B cell (primary cell): ENCODE measurements at regions not wholly inside any gene's neighbourhood (a gene's known extent, or its start where the extent isn't known, plus 50 kb on each side); places are given as distances from the start of the nearest gene placed in this dataset.

Experiments
- ATAC-seq: fragments of 200-7000 bp; cut with Tn5 transposase; one replicate; pipeline ENCODE4 v1.10.0; 2021; ENCODE audit warnings: low read depth, mild to moderate bottlenecking, moderate number of reproducible peaks, moderate library complexity
- CTCF ChIA-PET: fragments of 350-600 bp; sonication (Branson Sonifier 250); formaldehyde crosslinking; loops from one replicate; lab custom pipeline; 2021; ENCODE audit warnings: antibody characterized with exemption, inconsistent platforms; lab: Charles Lee
- POLR2A ChIA-PET: fragments of 350-600 bp; sonication (Branson Sonifier 250); formaldehyde crosslinking; loops from one replicate; lab custom pipeline; 2021; ENCODE audit warnings: antibody characterized with exemption; lab: Charles Lee
- DNase-seq: peaks from one replicate; pipeline ENCODE4 v3.0.0; 2013
- H2AFZ ChIP-seq: 2 replicates; pipeline ENCODE4 v1.6.1; 2012; ENCODE audit warnings: mild to moderate bottlenecking, low read depth, low read length; ENCODE audit not compliant: insufficient read depth, poor library complexity, severe bottlenecking
- H3K27ac ChIP-seq, 2 donors: 1 replicate in 1 of 2; 2 replicates in 1 of 2; pipeline ENCODE4 v1.5.1; 2012 to 2013; ENCODE audit warnings: low read length in 2 of 2, mild to moderate bottlenecking in 2 of 2, moderate library complexity in 1 of 2
- H3K27me3 ChIP-seq, 4 experiments: fragments of 200-600 bp in 1 of 4; sonication (generic) in 1 of 4; replicated peaks in 1 of 4; 1 replicate in 2 of 4; 2 replicates in 2 of 4; pipeline versions ENCODE4 v1.6.1 to v1.7.0; 2013 to 2016; ENCODE audit warnings: low read length in 3 of 4, mild to moderate bottlenecking in 2 of 4, mixed read lengths in 1 of 4, moderate library complexity in 1 of 4; ENCODE audit not compliant: insufficient read depth in 4 of 4, control insufficient read depth in 3 of 4; ENCODE audit errors: control extremely low read depth in 1 of 4
- H3K36me3 ChIP-seq, 2 experiments: replicated peaks in 1 of 2; 1 replicate in 1 of 2; 2 replicates in 1 of 2; pipeline versions ENCODE4 v1.6.1 to v1.7.1; 2013; ENCODE audit warnings: low read length in 1 of 2; ENCODE audit not compliant: insufficient read depth in 2 of 2, control insufficient read depth in 1 of 2; ENCODE audit errors: control extremely low read depth in 1 of 2, extremely low read depth in 1 of 2
- H3K4me1 ChIP-seq, 2 donors: fragments of 200-600 bp in 1 of 2; sonication (generic) in 1 of 2; 1 replicate in 1 of 2; 2 replicates in 1 of 2; pipeline versions ENCODE4 v1.5.1 to v1.6.1; 2013 to 2017; ENCODE audit warnings: low read length in 2 of 2; ENCODE audit not compliant: control insufficient read depth in 2 of 2, insufficient read depth in 2 of 2
- H3K4me2 ChIP-seq: replicated peaks from 2 replicates; pipeline ENCODE3; 2012; ENCODE audit warnings: mild to moderate bottlenecking, low read depth, low read length; ENCODE audit not compliant: poor library complexity, severe bottlenecking
- H3K4me3 ChIP-seq, 5 experiments: fragments of 200-600 bp in 1 of 5; sonication (generic) in 1 of 5; 1 replicate in 3 of 5; 2 replicates in 2 of 5; pipeline versions ENCODE4 v1.5.1 to v1.7.0; 2011 to 2016; ENCODE audit warnings: low read length in 4 of 5, mild to moderate bottlenecking in 4 of 5, low read depth in 2 of 5, control low read depth in 1 of 5, moderate library complexity in 1 of 5; ENCODE audit not compliant: insufficient read depth in 1 of 5; ENCODE audit errors: control extremely low read depth in 1 of 5, extremely low read depth in 1 of 5
- H3K79me2 ChIP-seq: fragments of 200-600 bp; sonication (generic); one replicate; pipeline ENCODE4 v1.6.0; 2016; ENCODE audit warnings: low read length; ENCODE audit not compliant: control insufficient read depth, insufficient read depth
- H3K9ac ChIP-seq: fragments of 200-600 bp; sonication (generic); 2 replicates; pipeline ENCODE4 v1.6.1; 2017; ENCODE audit warnings: mild to moderate bottlenecking, low read length, moderate library complexity
- H3K9me3 ChIP-seq, 3 donors: one replicate each; pipeline versions ENCODE4 v1.6.1 to v1.7.1; 2013; ENCODE audit warnings: low read length in 2 of 3; ENCODE audit not compliant: control insufficient read depth in 2 of 3, insufficient read depth in 1 of 3; ENCODE audit errors: control extremely low read depth in 1 of 3
- H4K20me1 ChIP-seq: 2 replicates; pipeline ENCODE4 v1.6.0; 2012; ENCODE audit warnings: mild to moderate bottlenecking, low read length; ENCODE audit not compliant: insufficient read depth, control insufficient read depth, poor library complexity, severe bottlenecking
- H3K27ac Mint-ChIP-seq: one replicate; pipeline ENCODE4 v1.8.0; 2021; ENCODE audit warnings: mixed read lengths
- H3K27me3 Mint-ChIP-seq: one replicate; pipeline ENCODE4 v1.8.0; 2021; ENCODE audit warnings: mixed read lengths
- H3K4me1 Mint-ChIP-seq: one replicate; pipeline ENCODE4 v1.8.0; 2021; ENCODE audit warnings: mixed read lengths
- H3K4me3 Mint-ChIP-seq: one replicate; pipeline ENCODE4 v1.8.0; 2021; ENCODE audit warnings: mixed read lengths
- H3K9me3 Mint-ChIP-seq: one replicate; pipeline ENCODE4 v1.8.0; 2022; ENCODE audit warnings: mixed read lengths; ENCODE audit not compliant: insufficient read depth
- EZH2 ChIP-seq: IDR thresholded peaks from 2 replicates; pipeline ENCODE4 v1.6.1; 2012; ENCODE audit warnings: borderline replicate concordance, low read depth, mild to moderate bottlenecking, moderate library complexity, low read length; ENCODE audit not compliant: insufficient read depth, poor library complexity, severe bottlenecking
- WGBS: methylation state at CpG from one replicate; pipeline ENCODE4 v1.1.5; 2013; ENCODE audit warnings: missing lambda C conversion rate; ENCODE audit not compliant: insufficient coverage; 5-methylcytosine and 5-hydroxymethylcytosine counted together
- intact Hi-C: fragments of 100-400 bp; cut with micrococcal nuclease; formaldehyde crosslinking; loops from one replicate; pipeline ENCODE4 v1.10.0; 2022
- TF ChIP-seq, protein P1 (sequence below): fragments of 200-600 bp; IDR thresholded peaks from one replicate; pipeline ENCODE4 v1.8.0; 2022; ENCODE audit warnings: antibody characterized with exemption, mild to moderate bottlenecking

DNA sequence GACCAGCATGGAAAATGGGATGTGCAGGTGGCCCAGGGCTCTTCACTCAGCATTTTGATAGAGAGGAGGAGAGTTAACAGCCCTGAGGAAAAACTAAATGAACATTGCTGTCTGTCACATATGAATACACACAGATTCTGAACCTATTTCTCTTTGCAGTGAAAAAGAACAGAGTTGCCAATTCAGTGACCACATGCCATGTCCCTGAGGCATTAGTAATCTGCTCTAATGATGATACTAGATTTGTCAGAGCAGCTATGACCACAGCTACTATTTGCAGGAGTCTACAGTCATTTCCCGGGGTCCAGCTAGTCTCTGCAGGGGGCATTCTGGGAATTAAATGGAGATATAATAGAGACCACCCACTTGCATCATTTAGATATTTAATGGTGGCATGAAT is 267.6 kb downstream of the TMX3 start:
- TF ChIP-seq EZH2 = no peak
- Histone ChIP-seq H3K9ac (no peak overlapping the region), H4K20me1 (no peaks in the 10 kb centered on the region), H3K27ac (no peak overlapping the region), H2AFZ (no peak overlapping the region), H3K27me3 (no peaks in the 10 kb centered on the region), H3K9me3 (no peaks in the 10 kb centered on the region), H3K36me3 (no peaks in the 10 kb centered on the region), H3K4me2 (no peak overlapping the region), H3K79me2 (no peaks in the 10 kb centered on the region), H3K4me1 (no peaks in the 10 kb centered on the region), H3K4me3 (no peak overlapping the region)
- ATAC-seq (no peak), DNase-seq (no peak)
- intact Hi-C loops = no loop called here
- ChIA-PET POLR2A (no interaction called here), CTCF (no interaction called here)
- no CpG with 5 or more reads among the region's 1 CpG for WGBS
- H3K4me3 Mint-ChIP-seq = no peak overlapping the region
- no peaks in the 10 kb centered on the region for H3K9me3 Mint-ChIP-seq
- no peaks in the 10 kb centered on the region for H3K4me1 Mint-ChIP-seq
- H3K27me3 Mint-ChIP-seq = no peaks in the 10 kb centered on the region
- no peak overlapping the region for H3K27ac Mint-ChIP-seq

DNA sequence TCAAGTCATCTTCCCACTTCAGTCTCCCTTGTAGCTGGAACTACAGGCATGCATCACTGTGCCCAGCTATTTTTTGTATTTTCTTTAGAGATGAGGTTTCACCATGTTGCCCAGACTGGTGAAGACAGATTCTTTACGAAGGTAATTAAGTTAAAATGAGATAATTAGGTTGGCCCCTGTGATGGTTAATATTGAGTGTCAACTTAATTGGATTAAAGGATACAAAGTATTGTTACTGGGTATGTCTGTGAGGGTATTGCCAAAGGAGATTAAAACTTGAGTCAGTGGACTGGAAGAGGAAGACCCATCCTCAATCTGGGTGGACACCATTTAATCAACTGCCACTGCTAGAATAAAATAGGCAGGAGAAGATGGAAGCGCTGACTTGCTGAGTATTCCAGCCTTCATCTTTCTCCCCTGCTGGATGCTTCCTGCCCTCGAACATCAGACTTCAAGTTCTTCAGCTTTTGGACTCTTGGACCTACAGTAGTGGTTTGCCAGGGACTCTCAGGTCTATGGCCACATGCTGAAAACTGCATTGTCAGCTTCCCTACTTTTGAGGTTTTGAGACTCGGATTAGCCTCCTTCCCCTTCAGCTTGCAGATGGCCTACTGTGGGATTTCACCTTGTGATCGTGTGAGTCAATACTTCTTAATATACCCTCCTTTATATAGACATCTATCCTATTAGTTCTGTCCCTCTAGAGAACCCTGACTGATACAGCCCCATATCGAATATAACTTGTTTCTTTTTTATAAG is 269.1 kb downstream of the TMX3 start:
- no peaks in the 10 kb centered on the region for H3K36me3 ChIP-seq
- ChIA-PET POLR2A (no interaction called here), CTCF (no interaction called here)
- Mint-ChIP-seq H3K27me3 (no peaks in the 10 kb centered on the region), H3K4me3 (no peak overlapping the region), H3K9me3 (no peaks in the 10 kb centered on the region), H3K27ac (no peak overlapping the region), H3K4me1 (no peaks in the 10 kb centered on the region)
- no peak overlapping the region for H3K27ac ChIP-seq
- no peaks in the 10 kb centered on the region for H4K20me1 ChIP-seq
- no peaks in the 10 kb centered on the region for H3K27me3 ChIP-seq
- no peaks in the 10 kb centered on the region for H3K9me3 ChIP-seq
- H3K4me2 ChIP-seq = no peak overlapping the region
- no peak overlapping the region for H2AFZ ChIP-seq
- no peaks in the 10 kb centered on the region for H3K4me1 ChIP-seq
- H3K4me3 ChIP-seq = no peak overlapping the region
- no peak for ATAC-seq
- no peaks in the 10 kb centered on the region for H3K79me2 ChIP-seq
- no peak overlapping the region for H3K9ac ChIP-seq
- DNase-seq = no peak
- 69% methylated on average over 4 of the region's 6 CpGs for WGBS
- TF ChIP-seq EZH2 = no peak
- TF ChIP-seq, protein P1, sequence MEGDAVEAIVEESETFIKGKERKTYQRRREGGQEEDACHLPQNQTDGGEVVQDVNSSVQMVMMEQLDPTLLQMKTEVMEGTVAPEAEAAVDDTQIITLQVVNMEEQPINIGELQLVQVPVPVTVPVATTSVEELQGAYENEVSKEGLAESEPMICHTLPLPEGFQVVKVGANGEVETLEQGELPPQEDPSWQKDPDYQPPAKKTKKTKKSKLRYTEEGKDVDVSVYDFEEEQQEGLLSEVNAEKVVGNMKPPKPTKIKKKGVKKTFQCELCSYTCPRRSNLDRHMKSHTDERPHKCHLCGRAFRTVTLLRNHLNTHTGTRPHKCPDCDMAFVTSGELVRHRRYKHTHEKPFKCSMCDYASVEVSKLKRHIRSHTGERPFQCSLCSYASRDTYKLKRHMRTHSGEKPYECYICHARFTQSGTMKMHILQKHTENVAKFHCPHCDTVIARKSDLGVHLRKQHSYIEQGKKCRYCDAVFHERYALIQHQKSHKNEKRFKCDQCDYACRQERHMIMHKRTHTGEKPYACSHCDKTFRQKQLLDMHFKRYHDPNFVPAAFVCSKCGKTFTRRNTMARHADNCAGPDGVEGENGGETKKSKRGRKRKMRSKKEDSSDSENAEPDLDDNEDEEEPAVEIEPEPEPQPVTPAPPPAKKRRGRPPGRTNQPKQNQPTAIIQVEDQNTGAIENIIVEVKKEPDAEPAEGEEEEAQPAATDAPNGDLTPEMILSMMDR = no peak
- intact Hi-C loops = no loop called here
